ENCODE measurements at regions not wholly inside any gene's neighbourhood (a gene's known extent, or its start where the extent isn't known, plus 50 kb on each side); places are given as distances from the start of the nearest gene placed in this dataset.

- ATAC-seq (ENCODE audit: poor library complexity), result no peak
These were observed 792.9 kb downstream of the LIG4 start for GRCh38 chr13:107422421-107422820.

DNA sequence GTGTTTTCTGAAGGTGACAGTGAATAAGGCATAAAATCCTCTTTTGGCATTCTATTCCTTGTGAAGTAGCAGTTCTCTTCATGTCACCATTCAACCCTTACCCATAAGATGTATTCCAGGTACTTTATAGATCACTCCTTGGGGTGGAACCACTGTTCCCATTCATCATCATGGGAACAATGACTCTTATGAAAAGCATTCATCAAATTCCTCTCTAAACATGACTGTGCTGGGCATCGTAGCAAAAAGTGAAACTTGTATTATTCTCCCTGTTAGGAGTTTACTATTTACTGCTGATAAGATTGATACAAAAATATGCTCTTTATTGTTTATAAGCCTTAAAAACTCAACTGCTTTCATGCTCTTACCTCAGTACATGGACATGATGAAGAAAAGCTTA lies 793.4 kb downstream of the LIG4 start:
- no peaks in the 10 kb centered on the region for H3K9me3 ChIP-seq (ENCODE audit: control insufficient read depth in 1 of 2, insufficient read depth in 1 of 2, low read length in 2 of 2)
- TF ChIP-seq, protein P1, sequence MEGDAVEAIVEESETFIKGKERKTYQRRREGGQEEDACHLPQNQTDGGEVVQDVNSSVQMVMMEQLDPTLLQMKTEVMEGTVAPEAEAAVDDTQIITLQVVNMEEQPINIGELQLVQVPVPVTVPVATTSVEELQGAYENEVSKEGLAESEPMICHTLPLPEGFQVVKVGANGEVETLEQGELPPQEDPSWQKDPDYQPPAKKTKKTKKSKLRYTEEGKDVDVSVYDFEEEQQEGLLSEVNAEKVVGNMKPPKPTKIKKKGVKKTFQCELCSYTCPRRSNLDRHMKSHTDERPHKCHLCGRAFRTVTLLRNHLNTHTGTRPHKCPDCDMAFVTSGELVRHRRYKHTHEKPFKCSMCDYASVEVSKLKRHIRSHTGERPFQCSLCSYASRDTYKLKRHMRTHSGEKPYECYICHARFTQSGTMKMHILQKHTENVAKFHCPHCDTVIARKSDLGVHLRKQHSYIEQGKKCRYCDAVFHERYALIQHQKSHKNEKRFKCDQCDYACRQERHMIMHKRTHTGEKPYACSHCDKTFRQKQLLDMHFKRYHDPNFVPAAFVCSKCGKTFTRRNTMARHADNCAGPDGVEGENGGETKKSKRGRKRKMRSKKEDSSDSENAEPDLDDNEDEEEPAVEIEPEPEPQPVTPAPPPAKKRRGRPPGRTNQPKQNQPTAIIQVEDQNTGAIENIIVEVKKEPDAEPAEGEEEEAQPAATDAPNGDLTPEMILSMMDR (IDR thresholded peaks at IDR 0.05), result no peak
- no peak overlapping the region for H3K4me3 Mint-ChIP-seq
- no peaks in the 10 kb centered on the region for H3K36me3 Mint-ChIP-seq (ENCODE audit: low read depth)
- H3K36me3 ChIP-seq (ENCODE audit: insufficient read depth, low read length), result no peaks in the 10 kb centered on the region
- H3K4me3 ChIP-seq (ENCODE audit: low read length), result no peak overlapping the region
- DNase-seq (no peak), ATAC-seq (ENCODE audit: poor library complexity) (no peak)
- ChIA-PET POLR2A (no interaction called here), CTCF (no interaction called here)
- H3K4me1 Mint-ChIP-seq (ENCODE audit: low read depth), result no peaks in the 10 kb centered on the region
- no peaks in the 10 kb centered on the region for H3K27me3 ChIP-seq (ENCODE audit: control insufficient read depth in 1 of 2, insufficient read depth in 2 of 2, low read length in 2 of 2)
- H3K27ac ChIP-seq (ENCODE audit: low read depth in 1 of 2, low read length in 2 of 2), result no peak overlapping the region
- peaks cover 3% of the 10 kb centered on the region for H3K9me3 Mint-ChIP-seq
- H3K27ac Mint-ChIP-seq, result no peak overlapping the region
- intact Hi-C loops (cut with DNase I, micrococcal nuclease), result no loop called here
- no peaks in the 10 kb centered on the region for H3K27me3 Mint-ChIP-seq
- no peaks in the 10 kb centered on the region for H3K4me1 ChIP-seq (ENCODE audit: insufficient read depth, low read length)

More at GRCh38 chr13:107422421-107422820, 792.9 kb downstream of the LIG4 start:
- peak in 1 of 14 experiments; percentile 16 for DNase-seq
- TF ChIP-seq, protein P1 (IDR thresholded peaks at IDR 0.05), result no peak
- intact Hi-C loops (cut with DNase I, micrococcal nuclease), result no loop called here
- POLR2A ChIA-PET, result no interaction called here
- CTCF ChIA-PET, result no interaction called here
- no peak overlapping the region for H3K27ac Mint-ChIP-seq
- H3K36me3 Mint-ChIP-seq (ENCODE audit: low read depth), result no peaks in the 10 kb centered on the region
- H3K4me3 Mint-ChIP-seq, result no peak overlapping the region
- Histone ChIP-seq H3K27ac (ENCODE audit: low read depth in 1 of 2, low read length in 2 of 2) (no peak overlapping the region), H3K4me3 (ENCODE audit: low read length) (no peak overlapping the region), H3K9me3 (ENCODE audit: control insufficient read depth in 1 of 2, insufficient read depth in 1 of 2, low read length in 2 of 2) (no peaks in the 10 kb centered on the region), H3K4me1 (ENCODE audit: insufficient read depth, low read length) (no peaks in the 10 kb centered on the region), H3K27me3 (ENCODE audit: control insufficient read depth in 1 of 2, insufficient read depth in 2 of 2, low read length in 2 of 2) (no peaks in the 10 kb centered on the region), H3K36me3 (ENCODE audit: insufficient read depth, low read length) (no peaks in the 10 kb centered on the region)
- H3K4me1 Mint-ChIP-seq (ENCODE audit: low read depth), result no peaks in the 10 kb centered on the region
- peaks cover 3% of the 10 kb centered on the region for H3K9me3 Mint-ChIP-seq
- H3K27me3 Mint-ChIP-seq, result no peaks in the 10 kb centered on the region

DNA sequence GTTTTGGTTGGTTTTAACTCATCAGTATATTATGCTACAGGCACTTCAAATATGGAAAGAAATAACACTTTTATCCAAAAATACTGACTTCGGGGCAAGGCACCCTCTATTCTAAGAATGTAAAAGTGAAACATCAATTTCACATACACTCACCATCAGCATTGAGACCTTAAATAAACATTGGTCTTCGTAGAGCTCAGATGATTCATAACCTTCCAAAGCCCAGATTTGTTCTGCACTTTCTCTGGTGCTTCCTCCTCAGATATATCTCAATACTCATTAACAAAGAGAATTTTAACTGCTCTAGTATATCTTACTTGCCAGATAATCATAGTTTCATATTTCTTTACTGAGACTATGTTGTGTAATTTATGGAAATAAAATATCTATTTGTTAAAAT lies 794.3 kb downstream of the LIG4 start:
- Mint-ChIP-seq H3K9me3 (peaks cover 8% of the 10 kb centered on the region), H3K4me3 (no peak overlapping the region), H3K4me1 (ENCODE audit: low read depth) (no peaks in the 10 kb centered on the region), H3K27me3 (no peaks in the 10 kb centered on the region), H3K36me3 (ENCODE audit: low read depth) (no peaks in the 10 kb centered on the region), H3K27ac (no peak overlapping the region)
- TF ChIP-seq, protein P1 (IDR thresholded peaks at IDR 0.05), result no peak
- POLR2A ChIA-PET, result no interaction called here
- ATAC-seq (ENCODE audit: poor library complexity), result no peak
- H3K27ac ChIP-seq (ENCODE audit: low read depth in 1 of 2, low read length in 2 of 2), result no peak overlapping the region
- DNase-seq, result no peak
- CTCF ChIA-PET, result no interaction called here
- H3K4me1 ChIP-seq (ENCODE audit: insufficient read depth, low read length), result no peaks in the 10 kb centered on the region
- H3K9me3 ChIP-seq (ENCODE audit: control insufficient read depth in 1 of 2, insufficient read depth in 1 of 2, low read length in 2 of 2), result no peaks in the 10 kb centered on the region
- H3K4me3 ChIP-seq (ENCODE audit: low read length), result no peak overlapping the region
- intact Hi-C loops (cut with DNase I, micrococcal nuclease), result no loop called here
- H3K27me3 ChIP-seq (ENCODE audit: control insufficient read depth in 1 of 2, insufficient read depth in 2 of 2, low read length in 2 of 2), result no peaks in the 10 kb centered on the region
- H3K36me3 ChIP-seq (ENCODE audit: insufficient read depth, low read length), result no peaks in the 10 kb centered on the region

All from CD4-positive, alpha-beta T cell (primary cell).